ENCODE measurements at regions not wholly inside any gene's neighbourhood (a gene's known extent, or its start where the extent isn't known, plus 50 kb on each side); places are given as distances from the start of the nearest gene placed in this dataset.

GRCh38 chr2:38439863-38440262 is 62.8 kb upstream of the ATL2 start:
- H3K27ac ChIP-seq: no peak overlapping the region
- TF ChIP-seq, protein P1, sequence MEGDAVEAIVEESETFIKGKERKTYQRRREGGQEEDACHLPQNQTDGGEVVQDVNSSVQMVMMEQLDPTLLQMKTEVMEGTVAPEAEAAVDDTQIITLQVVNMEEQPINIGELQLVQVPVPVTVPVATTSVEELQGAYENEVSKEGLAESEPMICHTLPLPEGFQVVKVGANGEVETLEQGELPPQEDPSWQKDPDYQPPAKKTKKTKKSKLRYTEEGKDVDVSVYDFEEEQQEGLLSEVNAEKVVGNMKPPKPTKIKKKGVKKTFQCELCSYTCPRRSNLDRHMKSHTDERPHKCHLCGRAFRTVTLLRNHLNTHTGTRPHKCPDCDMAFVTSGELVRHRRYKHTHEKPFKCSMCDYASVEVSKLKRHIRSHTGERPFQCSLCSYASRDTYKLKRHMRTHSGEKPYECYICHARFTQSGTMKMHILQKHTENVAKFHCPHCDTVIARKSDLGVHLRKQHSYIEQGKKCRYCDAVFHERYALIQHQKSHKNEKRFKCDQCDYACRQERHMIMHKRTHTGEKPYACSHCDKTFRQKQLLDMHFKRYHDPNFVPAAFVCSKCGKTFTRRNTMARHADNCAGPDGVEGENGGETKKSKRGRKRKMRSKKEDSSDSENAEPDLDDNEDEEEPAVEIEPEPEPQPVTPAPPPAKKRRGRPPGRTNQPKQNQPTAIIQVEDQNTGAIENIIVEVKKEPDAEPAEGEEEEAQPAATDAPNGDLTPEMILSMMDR (conservative IDR thresholded peaks at IDR 0.05): no peak

DNA sequence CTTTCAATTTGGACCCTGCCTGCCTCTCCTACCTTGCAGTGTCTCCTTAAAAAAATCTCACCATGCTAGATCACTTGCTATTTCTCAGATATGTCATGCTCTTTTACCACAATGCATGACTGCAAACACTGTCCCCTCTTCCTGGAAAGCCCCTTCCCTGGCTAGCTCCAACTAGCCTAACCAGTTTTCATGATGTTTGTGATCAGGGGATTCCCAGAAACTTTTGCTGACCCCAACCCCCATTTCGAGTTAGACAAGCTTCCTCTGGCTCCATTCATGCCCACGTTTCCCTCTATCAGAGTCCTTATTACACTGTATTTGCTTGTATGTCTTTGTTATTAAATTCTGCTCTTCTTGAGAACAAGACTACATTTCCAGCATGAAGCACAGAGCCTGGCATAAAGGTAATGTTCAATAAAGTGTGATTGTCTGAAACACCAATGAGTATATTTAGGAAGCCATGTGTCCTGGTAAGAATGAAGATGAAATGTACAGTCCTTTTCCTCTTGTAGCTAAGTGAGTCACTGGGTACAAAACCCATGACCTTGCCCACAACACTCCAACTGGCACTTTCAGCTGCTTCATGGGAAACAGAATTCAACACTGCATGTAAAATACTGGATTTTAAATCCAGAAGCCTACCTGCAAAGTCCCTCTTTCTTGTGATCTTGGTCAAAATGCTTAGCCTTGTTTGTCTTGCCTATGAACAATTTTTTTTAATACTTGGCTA is 62.0 kb upstream of the ATL2 start:
- TF ChIP-seq, protein P1 (conservative IDR thresholded peaks at IDR 0.05): no peak

DNA sequence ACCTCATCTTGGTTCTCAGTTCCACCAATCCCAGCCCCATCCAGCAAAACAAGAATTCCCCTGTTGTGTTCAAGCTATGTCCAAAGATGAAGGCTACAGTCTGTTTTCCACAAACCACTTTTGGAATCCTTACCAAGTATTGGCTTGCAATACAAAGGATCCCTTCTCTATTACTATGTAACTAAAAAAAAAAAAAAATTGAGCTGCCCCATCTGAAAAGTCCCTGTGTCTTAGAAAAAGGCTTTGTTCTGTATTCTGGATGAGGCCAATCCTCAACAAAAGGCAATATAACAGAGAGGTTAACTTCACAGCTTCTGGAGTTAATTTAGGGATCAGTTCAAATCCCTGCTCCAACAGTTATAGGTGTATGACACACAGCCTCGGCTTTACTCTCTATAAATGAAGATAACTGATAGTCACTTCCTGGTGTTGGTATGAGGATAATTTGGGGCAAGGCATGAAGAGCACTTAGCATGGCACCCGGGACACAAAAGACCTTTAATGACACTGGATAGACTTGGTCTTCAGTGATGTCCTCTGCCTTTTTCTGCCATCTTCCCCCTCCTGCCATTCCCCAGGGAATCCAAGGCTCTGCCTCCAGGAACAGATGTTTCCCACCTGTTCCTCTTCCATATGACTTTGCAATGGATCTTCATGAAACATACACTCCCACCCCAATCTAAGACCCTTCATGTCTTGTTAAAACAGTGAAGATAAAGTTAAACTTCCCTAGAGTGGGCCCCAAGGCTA is 61.2 kb upstream of the ATL2 start:
- H3K27ac ChIP-seq: no peak overlapping the region
- TF ChIP-seq, protein P1 (conservative IDR thresholded peaks at IDR 0.05): no peak

More for the DNA sequence above, 62.0 kb upstream of the ATL2 start:
- H3K27ac ChIP-seq: no peak overlapping the region

GRCh38 chr2:38436227-38436664 is 59.2 kb upstream of the ATL2 start:
- TF ChIP-seq, protein P1 (conservative IDR thresholded peaks at IDR 0.05): no peak
- no peak overlapping the region for H3K27ac ChIP-seq

- TF ChIP-seq, protein P1 (conservative IDR thresholded peaks at IDR 0.05): no peak
- H3K27ac ChIP-seq: no peak overlapping the region
Observed at GRCh38 chr2:38435775-38436174, 58.7 kb upstream of the ATL2 start.

DNA sequence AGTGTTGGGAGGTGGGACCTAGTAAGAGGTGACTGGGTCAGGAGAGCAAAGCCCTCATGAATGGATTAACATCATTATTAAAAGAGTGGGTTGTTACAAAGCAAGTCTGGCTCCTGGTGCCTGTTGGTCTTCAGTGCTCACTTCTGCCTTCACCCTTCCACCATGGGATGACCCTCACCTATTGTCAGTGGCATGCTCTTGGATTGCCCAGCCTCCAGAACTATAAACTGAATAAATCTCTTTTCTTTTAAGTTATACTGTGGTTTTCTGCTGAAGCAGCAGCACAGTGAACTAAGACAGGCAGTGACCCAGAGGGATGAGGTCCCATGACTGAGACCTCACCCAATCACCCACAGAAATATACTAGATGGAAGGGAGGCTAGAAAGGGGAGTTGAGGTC is 57.5 kb upstream of the ATL2 start:
- H3K27ac ChIP-seq: no peak overlapping the region
- TF ChIP-seq, protein P1 (conservative IDR thresholded peaks at IDR 0.05): no peak

DNA sequence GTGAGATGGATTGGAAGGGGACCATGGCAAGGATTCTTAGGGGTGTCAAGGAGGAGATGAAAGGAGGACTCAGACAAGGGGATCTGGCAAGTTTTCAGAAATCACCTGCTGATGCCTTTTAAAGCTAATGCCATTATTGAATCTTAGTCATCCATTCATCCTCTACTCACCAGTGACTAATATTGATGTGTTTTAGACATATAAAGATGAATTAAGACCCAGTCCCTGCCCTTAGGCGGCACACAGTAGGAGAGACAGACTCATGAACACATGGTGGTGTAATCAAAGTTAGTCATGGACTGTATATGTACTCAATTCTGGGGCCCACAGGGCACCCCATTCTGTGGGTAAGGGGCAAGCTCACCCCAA is 56.5 kb upstream of the ATL2 start:
- H3K27ac ChIP-seq: no peak overlapping the region

More for the DNA sequence above, 56.5 kb upstream of the ATL2 start:
- TF ChIP-seq, protein P1 (conservative IDR thresholded peaks at IDR 0.05): no peak

Measured in VCaP (cell line).